ENCODE measurements at regions not wholly inside any gene's neighbourhood (a gene's known extent, or its start where the extent isn't known, plus 50 kb on each side); places are given as distances from the start of the nearest gene placed in this dataset.

DNA sequence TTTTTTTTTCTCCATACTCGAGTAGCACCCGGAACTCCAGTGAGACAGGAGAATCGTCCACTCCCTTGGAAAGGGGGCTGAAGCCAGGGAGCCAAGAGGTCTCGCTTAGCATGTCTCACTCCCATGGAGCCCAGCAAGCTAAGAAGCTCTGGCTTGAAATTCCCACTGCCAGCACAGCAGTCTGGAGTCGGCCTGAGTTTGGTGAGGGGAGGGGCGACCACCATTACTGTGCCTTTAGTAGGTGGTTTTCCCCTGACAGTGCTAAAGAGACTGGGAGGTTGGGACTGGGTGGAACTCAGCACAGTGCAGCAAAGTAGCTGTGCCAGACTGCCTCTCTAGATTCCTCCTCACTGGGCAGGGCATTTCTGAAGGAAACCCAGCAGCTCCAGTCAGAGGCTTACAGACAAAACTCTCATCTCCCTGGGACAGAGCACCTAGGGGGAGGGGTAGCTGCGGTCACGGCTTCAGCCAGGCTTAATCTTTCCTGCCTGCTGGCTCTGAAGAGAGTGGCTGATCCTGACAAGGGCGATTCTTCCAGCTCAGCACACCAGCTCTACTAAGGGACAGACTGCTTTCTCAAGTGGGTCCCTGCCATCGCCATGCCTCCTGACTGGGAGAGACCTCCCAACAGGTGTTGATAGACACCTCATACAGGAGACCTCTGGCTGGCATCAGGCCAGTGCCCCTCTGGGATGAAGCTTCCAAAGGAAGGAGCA is 414.5 kb upstream of the ZNF608 start:
- no peak for DNase-seq (ENCODE audit: low read depth in 2 of 3, low spot score in 2 of 3)

DNA sequence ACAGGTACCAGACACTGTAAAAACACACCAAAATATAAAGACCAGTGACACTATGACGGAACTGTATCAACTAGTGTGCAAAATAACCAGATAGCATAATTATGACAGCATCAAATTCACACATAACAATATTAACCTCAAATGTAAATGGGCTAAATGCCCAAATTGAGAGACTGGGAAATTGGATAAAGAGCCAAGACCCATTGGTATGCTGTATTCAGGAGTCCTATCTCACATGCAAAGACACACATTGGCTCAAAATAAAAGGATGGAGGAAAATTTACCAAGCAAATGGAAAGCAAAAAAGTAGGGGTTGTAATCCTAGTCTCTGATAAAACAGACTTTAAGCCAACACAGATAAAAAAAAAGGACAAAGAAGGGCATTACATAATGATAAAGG is 416.3 kb upstream of the ZNF608 start:
- no peak for DNase-seq (ENCODE audit: low read depth in 2 of 3, low spot score in 2 of 3)

DNA sequence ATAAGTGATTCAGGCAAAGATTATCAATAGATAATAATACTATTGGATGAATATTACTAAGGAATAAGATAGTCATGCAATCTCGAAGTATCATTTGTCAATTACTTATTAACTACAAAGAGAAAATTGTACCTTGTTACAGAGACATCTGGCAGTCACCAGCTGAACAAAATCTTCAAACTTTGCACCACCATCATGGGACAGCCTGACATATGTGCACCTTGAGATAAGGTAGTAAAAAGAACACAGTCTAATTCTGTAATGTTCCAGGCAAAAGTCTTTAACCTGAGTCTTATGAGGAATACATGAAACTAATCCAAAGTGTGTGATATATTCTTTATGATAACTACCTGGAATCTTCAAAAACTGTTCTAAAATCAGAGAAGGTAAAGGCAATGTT is 423.0 kb upstream of the ZNF608 start:
- no peak for DNase-seq (ENCODE audit: low read depth in 2 of 3, low spot score in 2 of 3)

DNA sequence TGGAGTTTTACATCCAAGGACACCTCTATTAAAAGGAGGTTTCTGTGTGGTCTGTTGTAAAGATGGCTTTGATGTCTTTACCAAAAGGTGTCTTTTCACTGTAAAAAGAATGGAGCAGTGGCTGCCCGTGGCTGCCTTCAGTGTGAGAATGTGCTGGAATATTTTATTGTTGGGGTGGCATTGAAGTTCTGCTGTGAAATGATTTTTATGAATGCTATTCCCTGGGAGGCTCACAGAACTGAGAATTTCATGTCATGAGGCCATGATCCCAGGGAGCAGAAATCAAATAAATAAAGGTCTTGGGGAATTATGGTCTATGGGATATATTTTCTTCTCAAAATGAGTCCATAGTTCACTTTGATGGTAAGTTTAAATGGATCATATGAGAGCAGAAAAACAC is 425.2 kb upstream of the ZNF608 start:
- DNase-seq (ENCODE audit: low read depth in 2 of 3, low spot score in 2 of 3): no peak

DNA sequence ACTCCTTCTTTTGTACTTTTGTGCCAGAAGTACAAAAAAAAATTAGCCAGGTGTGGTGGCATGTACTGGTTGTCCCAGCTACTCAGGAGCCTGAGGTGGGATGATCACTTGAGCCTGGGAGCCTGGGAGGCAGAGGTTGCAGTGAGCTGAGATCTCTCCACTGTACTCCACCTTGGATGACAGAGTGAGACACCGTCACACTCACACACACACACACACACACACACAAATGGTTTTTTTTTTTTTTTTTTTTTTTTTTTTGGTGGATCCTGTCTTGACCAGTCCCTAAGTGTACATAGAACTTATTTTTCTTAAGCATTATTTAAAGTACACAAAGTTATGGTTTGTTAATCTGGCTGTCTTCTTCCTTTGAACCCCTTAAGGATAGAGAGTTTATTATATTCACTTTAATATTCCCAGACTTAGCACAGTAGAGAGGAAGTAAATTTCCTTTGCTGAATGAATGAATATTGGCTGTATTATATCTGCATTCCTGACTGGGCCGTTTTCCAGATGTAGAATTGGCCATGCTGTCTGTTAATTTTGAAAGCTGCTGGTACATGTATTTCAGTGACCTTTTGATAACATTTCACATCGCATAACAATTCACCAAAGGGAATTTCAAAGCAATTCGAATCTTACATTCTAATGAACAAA is 429.0 kb upstream of the ZNF608 start:
- DNase-seq (ENCODE audit: low read depth in 2 of 3, low spot score in 2 of 3): no peak

DNA sequence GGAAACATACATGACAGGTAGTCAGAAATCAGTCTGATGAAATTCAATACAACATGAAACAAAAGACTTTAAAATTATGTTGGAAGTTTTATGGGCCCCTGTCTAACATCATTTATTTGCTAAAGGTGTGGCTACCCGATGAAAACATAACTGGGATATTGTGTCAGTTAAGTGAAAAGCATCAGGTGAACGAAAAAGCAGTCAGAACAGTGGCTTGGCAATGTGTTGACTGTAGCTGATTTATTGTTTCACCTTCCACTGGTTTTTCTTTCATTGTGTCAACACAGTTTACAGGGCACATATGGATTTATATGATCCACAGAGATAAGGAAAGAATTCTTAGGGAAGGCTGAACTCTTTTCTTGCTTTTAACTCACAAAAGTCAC is 429.6 kb upstream of the ZNF608 start:
- no peak for DNase-seq (ENCODE audit: low read depth in 2 of 3, low spot score in 2 of 3)

DNA sequence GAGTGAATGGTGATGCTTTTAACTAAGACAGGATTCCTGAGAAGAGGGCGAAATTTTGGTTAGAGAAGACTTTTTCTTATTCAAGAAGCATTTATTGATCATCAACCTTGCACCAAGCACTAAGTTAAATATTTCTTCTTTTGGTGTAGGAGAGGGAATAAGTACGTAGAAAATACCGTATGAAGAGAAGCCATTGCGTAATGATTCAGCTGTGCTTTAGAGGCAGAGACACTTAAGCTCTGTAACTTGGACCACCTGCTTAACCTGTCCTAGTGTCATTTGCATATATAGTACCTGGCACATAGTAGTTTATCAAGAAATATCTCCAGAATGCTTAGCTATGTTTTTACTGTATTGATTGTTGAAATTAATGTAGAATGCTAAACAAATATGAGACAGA is 430.9 kb upstream of the ZNF608 start:
- no peak for DNase-seq (ENCODE audit: low read depth in 2 of 3, low spot score in 2 of 3)

DNA sequence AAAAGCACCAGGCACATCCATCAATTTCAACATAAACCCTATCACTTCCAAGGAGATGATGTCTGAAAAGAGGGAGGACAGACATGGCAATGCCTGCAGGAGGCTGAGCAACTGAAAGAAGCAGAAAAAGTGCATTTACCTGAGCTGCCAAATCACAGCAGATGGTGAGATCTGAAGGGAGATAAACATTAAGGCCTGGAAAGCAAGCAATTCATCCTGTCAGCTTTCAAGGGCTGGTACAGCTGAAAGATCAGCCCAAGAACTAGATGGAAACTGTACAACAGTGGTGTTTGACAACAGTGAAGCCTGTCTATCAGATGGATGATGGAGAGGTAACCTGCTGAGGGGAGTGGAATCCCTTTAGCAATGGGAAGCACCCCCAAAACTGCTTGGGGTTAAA is 433.2 kb upstream of the ZNF608 start:
- DNase-seq (ENCODE audit: low read depth in 2 of 3, low spot score in 2 of 3): no peak

DNA sequence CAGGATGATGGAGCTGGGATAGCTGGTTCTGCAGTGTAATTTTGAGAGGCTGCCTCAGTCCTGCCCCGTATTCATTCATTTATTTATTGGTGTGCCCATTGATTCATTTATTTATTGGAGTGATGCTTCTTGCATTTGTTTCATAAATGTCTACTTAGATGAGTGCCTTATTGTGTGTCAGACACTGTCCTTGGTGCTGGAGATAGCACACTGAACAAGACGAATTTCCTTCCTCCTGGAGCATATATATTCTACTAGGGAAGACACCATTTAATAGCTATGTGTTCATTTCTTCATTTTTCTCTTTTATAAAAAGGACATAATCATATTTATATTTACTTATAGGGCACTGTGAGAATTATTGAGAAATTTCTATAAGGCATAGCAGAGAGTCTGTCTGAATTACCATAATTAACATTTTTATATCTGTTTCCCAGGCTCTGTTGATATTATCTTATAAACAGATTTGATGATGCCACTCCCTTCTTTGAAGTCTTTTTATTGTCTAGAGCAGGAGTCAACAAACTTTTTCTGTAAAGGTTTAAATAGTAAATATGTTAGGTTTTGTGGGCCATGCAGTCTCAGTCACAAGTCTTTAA is 433.9 kb upstream of the ZNF608 start:
- no peak for DNase-seq (ENCODE audit: low read depth in 2 of 3, low spot score in 2 of 3)

DNA sequence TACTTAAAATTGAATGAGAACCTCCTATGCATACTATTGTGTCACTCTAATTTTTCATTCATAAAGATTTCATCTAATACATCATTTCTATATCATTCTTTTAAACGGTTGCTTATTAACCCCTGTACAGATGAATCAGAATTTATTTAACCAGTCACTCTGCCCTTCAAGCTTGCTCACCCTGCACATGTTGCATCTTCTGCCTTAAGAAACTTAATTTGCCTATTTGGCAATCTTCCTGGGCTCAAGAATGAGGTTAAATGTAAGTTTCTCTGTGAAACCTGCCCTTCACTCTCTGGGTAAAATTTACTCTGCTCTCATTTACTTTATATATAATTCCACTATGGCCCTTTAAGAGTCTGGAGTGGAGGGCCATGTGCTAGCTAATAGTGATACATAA is 434.7 kb upstream of the ZNF608 start:
- no peak for DNase-seq (ENCODE audit: low read depth in 2 of 3, low spot score in 2 of 3)

DNA sequence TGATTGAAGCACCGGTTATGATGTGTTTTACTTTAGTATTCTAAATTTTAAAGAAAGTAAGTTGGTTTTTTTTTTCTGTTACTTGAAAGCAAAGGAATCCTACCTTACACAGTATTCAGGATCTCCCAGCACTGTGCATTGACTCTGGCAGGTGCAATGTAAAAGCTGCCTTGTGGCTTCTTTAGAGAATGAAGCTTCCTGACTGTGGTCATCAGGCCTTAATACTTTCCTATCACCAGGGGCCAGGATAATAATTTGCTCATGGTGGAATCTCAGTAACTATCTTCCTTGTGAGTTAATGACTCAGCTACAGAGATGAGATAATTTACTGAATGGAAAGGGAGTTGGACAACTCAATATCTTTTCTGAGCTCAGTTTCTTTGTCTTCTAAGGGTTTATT is 435.5 kb upstream of the ZNF608 start:
- no peak for DNase-seq (ENCODE audit: low read depth in 2 of 3, low spot score in 2 of 3)

DNA sequence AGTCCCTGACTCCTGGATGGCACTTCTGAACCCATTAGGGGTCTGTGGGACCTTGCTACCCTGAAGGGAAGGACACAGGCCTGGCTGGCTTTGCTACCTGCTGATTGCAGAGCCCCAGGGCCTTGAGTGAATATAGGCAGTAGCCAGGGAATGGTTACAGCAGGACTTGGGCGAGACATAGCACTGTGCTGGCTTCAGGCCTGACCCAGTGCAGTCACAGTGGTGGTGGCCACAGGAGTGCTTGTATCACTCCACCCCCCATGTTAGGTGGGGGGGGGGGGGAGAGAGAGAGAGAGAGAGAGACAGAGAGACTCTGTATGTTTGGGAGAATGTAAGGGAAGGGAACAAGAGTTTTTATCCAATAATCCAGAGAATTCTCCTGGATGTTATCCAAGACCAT is 439.3 kb upstream of the ZNF608 start:
- DNase-seq (ENCODE audit: low read depth in 2 of 3, low spot score in 2 of 3): no peak

DNA sequence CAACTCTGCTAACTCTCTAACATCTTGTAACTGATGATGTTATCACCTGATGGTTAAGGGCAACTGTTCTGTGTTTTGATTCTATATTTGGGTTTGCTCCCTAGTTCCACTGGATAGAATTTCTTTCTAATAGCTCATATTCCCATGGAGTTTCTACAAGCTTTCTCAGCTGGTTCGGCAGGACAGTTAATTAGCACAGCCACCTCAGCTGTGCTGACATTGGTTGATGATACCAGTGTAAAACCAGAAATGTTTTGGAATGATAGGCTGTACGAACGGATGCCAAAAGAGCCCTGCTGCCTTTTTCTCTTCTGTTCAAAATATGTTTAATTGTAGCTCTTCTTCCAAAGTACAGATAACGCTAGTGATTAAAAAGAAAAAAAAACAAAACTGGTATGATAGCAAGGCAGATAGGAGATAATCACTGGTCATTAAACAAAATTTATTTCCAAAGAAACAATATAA is 440.5 kb upstream of the ZNF608 start:
- no peak for DNase-seq (ENCODE audit: low read depth in 2 of 3, low spot score in 2 of 3)

DNA sequence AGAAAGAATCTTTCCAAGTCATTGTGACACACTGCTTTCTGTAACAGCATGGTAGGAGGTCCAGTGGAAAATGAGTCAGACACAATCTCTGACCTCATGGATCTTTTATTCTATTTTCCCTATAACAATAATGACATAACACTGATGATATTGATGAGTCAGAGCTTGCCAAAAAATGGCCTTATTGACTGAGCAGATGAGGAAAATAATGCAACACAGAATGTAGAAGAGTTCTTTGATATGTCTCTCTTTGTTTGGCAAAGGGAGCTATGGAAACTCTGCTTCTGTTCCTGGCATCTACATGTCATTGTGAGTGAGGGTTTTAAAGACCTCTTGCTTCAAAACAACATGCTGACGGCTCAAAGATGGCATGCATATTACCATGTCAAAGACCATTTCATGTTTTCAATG is 443.1 kb upstream of the ZNF608 start:
- no peak for DNase-seq (ENCODE audit: low read depth in 2 of 3, low spot score in 2 of 3)

DNA sequence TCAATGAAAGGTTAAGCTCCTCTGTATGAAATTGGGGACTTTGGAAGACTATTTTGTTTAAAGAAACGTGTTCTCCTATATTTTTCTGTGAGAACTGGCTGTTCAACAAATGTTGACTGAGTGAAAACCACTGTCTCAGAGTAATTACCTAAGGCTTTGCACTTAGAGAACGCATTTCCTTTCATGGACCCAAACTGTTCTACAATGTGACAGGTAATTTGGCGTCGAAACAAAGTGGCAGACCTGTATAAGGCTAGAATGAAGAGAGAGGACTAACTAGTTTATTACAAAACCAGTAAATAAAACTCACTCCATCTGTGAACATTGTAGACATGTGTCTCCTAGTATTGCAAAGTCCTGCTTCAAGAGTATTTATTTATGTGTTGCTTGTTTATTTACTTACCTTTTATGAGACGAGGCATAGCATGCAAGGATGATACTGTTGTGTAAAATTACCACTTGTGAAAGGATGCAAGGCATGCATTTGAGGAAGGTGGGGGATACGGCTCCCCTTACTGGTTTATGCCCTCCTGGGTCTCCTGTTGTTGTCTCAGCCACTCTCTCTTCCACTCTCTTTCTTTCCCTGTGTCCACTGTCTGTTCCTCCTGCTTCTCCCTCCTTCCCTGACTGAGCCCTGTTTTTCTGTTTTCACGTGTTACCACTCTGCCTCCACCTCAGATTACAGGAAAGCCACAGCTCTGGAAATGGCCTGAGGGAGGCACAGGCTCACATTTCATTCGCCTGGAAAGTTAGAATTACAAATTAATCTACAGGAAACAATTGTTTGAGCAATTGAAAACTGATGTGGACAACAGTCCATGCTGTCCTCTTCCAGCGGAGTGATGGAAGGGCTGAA is 444.0 kb upstream of the ZNF608 start:
- DNase-seq (ENCODE audit: low read depth in 2 of 3, low spot score in 2 of 3): no peak

DNA sequence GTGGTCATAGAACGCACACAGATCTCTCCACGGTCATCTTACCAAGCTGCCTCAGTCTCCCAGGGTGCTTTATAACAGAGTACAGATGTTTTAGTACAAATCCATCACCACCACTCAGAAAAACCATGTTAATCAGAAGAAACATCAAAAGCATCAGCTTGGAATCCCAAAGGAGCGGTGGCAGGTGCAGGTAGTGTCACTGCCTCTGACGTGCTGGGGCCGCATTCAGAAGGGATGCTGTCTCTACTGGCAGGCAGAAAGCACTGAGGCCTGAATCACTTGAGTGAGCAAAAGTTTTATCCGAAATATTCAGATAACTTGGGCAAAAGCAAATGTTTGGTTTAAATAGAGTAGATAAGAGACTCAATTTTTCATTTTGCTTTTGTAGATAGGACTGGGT is 448.4 kb upstream of the ZNF608 start:
- no peak for DNase-seq (ENCODE audit: low read depth in 2 of 3, low spot score in 2 of 3)

DNA sequence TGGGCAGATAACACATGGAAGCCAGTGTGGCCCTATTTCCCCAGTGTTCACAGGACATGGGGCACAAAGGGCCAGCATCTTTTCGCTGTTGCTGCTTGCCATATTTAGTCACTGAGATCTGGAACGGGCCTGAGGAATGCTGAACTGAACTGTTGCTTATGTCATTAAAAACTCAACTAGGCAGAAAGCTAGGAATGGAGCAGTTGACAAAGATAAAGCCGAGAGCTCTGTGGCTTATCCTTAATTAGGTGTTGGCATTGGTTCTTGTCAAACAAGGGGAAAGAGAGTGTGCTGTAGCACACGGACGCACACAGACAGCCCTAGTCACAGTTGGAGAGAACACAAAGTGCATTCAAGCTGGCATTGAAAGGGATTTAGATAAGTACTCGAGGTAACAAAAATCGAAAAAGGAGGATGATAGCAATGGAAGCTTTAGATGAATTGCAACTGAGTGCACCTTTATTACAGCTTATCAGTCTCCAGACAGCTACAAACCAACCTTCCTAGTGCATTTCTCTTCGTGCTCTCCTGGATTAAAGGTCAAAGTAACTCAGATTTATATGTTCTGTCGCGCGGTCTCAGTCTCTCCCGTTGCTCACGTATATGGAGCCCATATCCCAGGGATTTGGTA is 450.2 kb upstream of the ZNF608 start:
- DNase-seq (ENCODE audit: low read depth in 2 of 3, low spot score in 2 of 3): no peak

DNA sequence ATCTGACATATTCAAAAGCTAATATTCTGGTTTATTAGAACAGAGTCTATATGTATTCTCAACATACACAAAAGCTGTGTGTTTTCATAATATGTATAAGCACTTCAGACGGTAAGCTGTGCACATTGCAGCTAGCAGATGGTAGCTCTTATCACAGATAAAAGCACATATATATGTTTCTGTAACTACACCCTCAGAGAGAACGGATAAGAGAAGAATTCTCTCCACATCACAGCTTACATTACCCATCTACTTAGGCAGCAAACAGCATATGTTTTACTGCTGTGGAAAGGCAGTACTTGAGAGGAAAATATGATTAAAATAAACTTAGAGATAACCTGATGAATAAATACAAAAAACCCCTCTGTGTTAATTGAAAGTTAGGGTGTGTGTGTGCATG is 450.9 kb upstream of the ZNF608 start:
- no peak for DNase-seq (ENCODE audit: low read depth in 2 of 3, low spot score in 2 of 3)

DNA sequence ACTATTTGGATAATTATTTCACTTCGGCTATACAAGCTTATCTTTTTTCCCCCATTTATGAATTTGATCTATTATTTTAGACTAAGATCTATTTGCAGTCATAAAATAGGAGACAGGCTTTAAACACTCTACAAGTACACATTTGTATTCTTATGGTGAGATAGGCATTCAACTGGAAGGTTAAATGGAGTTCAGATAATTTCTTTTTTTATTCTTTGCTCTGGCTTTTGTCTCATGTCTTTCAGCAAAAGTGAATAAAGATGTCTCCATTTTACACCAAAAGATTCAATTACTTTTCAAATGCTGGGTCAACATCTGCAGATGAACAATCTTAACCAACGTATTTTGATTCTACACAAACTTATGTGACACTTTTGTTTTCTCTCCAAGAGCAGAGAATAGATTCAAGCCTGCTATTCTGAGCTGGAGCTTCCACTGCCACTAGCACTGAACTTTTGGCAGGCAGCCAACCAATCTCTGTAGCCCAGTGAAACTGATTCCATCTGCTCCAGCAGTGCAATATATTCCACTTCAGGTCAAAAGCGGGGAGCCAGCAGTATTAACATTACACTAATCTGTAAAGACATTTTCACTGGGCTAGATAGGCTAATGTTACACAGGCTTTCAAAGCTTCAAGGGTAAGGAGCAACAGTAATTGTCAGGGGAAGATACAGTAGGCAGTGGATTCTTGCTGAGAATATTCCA is 452.0 kb upstream of the ZNF608 start:
- no peak for DNase-seq (ENCODE audit: low read depth in 2 of 3, low spot score in 2 of 3)

DNA sequence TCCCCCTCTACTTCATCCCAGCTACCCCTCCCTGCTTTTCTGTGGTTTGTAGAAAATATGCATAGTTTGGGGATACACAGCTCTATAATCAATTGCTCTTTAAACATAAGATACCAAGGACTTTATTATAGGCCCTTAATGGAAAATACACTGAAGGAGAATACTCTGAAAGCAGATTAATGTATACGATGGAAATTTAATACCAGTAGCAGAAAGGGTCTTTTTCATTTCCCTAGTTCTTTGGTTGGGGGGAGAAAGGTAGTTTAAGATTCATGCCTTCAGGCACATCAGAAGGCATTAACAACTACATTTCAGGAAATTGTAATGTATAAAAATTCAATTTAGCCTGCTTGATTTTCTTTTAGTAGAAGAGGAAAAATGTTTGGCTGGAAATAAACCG is 452.9 kb upstream of the ZNF608 start:
- no peak for DNase-seq (ENCODE audit: low read depth in 2 of 3, low spot score in 2 of 3)
